HG03196 (cell line): ENCODE measurements at regions not wholly inside any gene's neighbourhood (a gene's known extent, or its start where the extent isn't known, plus 50 kb on each side); places are given as distances from the start of the nearest gene placed in this dataset.
"Not testable (repeated sequence)": the region's sequence is repeated elsewhere in the genome, so short reads cannot be mapped to it uniquely, and the experiment has no call there.

Experiments used
- ATAC-seq: cut with Tn5 transposase; IDR thresholded peaks from one replicate; pipeline ENCODE4 v1.9.1; 2021; ENCODE audit not compliant: unreplicated experiment

GRCh38 chr3:83251490-83251889 lies 1490.0 kb upstream of the GBE1 start:
- ATAC-seq: no peak

GRCh38 chr3:83250613-83251012 lies 1489.2 kb upstream of the GBE1 start:
- ATAC-seq: no peak

GRCh38 chr3:83248454-83248853 lies 1487.0 kb upstream of the GBE1 start:
- no peak for ATAC-seq

GRCh38 chr3:83235180-83235814 lies 1473.9 kb upstream of the GBE1 start:
- ATAC-seq: no peak

- no peak for ATAC-seq
Observed at GRCh38 chr3:83233715-83234114, 1472.3 kb upstream of the GBE1 start.

- no peak for ATAC-seq
Observed at GRCh38 chr3:83230841-83231240, 1469.4 kb upstream of the GBE1 start.

GRCh38 chr3:83230376-83230775 lies 1468.9 kb upstream of the GBE1 start:
- ATAC-seq: no peak

GRCh38 chr3:83226751-83227150 lies 1465.3 kb upstream of the GBE1 start:
- no peak for ATAC-seq

GRCh38 chr3:83224101-83224868 lies 1462.8 kb upstream of the GBE1 start:
- ATAC-seq: no peak

- ATAC-seq: no peak
Observed at GRCh38 chr3:83218383-83219200, 1457.1 kb upstream of the GBE1 start.

GRCh38 chr3:83217595-83218118 lies 1456.2 kb upstream of the GBE1 start:
- ATAC-seq: not testable (repeated sequence)

- ATAC-seq: no peak
Observed at GRCh38 chr3:83216919-83217594, 1455.6 kb upstream of the GBE1 start.

GRCh38 chr3:83195243-83195642 lies 1433.8 kb upstream of the GBE1 start:
- ATAC-seq: no peak

GRCh38 chr3:83193526-83193925 lies 1432.1 kb upstream of the GBE1 start:
- no peak for ATAC-seq

GRCh38 chr3:83189634-83190033 lies 1428.2 kb upstream of the GBE1 start:
- no peak for ATAC-seq

GRCh38 chr3:83169473-83169872 lies 1408.0 kb upstream of the GBE1 start:
- no peak for ATAC-seq

GRCh38 chr3:83150896-83151295 lies 1389.5 kb upstream of the GBE1 start:
- ATAC-seq: no peak

- no peak for ATAC-seq
Observed at GRCh38 chr3:83140983-83141382, 1379.5 kb upstream of the GBE1 start.

GRCh38 chr3:83131236-83131635 lies 1369.8 kb upstream of the GBE1 start:
- no peak for ATAC-seq

- ATAC-seq: no peak
Observed at GRCh38 chr3:83122774-83123350, 1361.4 kb upstream of the GBE1 start.

- ATAC-seq: no peak
Observed at GRCh38 chr3:83093222-83093572, 1331.8 kb upstream of the GBE1 start.
